B cell (primary cell): ENCODE measurements at regions not wholly inside any gene's neighbourhood (a gene's known extent, or its start where the extent isn't known, plus 50 kb on each side); places are given as distances from the start of the nearest gene placed in this dataset.

ENCODE experiments used
- ATAC-seq: fragments of 200-7000 bp; cut with Tn5 transposase; one replicate; pipeline ENCODE4 v1.10.0; 2021; ENCODE audit warnings: low read depth, mild to moderate bottlenecking, moderate number of reproducible peaks, moderate library complexity
- CTCF ChIA-PET: fragments of 350-600 bp; sonication (Branson Sonifier 250); formaldehyde crosslinking; loops from one replicate; lab custom pipeline; 2021; ENCODE audit warnings: antibody characterized with exemption, inconsistent platforms; lab: Charles Lee
- POLR2A ChIA-PET: fragments of 350-600 bp; sonication (Branson Sonifier 250); formaldehyde crosslinking; loops from one replicate; lab custom pipeline; 2021; ENCODE audit warnings: antibody characterized with exemption; lab: Charles Lee
- DNase-seq: peaks from one replicate; pipeline ENCODE4 v3.0.0; 2013
- H2AFZ ChIP-seq: 2 replicates; pipeline ENCODE4 v1.6.1; 2012; ENCODE audit warnings: mild to moderate bottlenecking, low read depth, low read length; ENCODE audit not compliant: insufficient read depth, poor library complexity, severe bottlenecking
- H3K27ac ChIP-seq, 2 donors: 1 replicate in 1 of 2; 2 replicates in 1 of 2; pipeline ENCODE4 v1.5.1; 2012 to 2013; ENCODE audit warnings: low read length in 2 of 2, mild to moderate bottlenecking in 2 of 2, moderate library complexity in 1 of 2
- H3K27me3 ChIP-seq, 4 experiments: fragments of 200-600 bp in 1 of 4; sonication (generic) in 1 of 4; replicated peaks in 1 of 4; 1 replicate in 2 of 4; 2 replicates in 2 of 4; pipeline versions ENCODE4 v1.6.1 to v1.7.0; 2013 to 2016; ENCODE audit warnings: low read length in 3 of 4, mild to moderate bottlenecking in 2 of 4, mixed read lengths in 1 of 4, moderate library complexity in 1 of 4; ENCODE audit not compliant: insufficient read depth in 4 of 4, control insufficient read depth in 3 of 4; ENCODE audit errors: control extremely low read depth in 1 of 4
- H3K36me3 ChIP-seq, 2 experiments: replicated peaks in 1 of 2; 1 replicate in 1 of 2; 2 replicates in 1 of 2; pipeline versions ENCODE4 v1.6.1 to v1.7.1; 2013; ENCODE audit warnings: low read length in 1 of 2; ENCODE audit not compliant: insufficient read depth in 2 of 2, control insufficient read depth in 1 of 2; ENCODE audit errors: control extremely low read depth in 1 of 2, extremely low read depth in 1 of 2
- H3K4me1 ChIP-seq, 2 donors: fragments of 200-600 bp in 1 of 2; sonication (generic) in 1 of 2; 1 replicate in 1 of 2; 2 replicates in 1 of 2; pipeline versions ENCODE4 v1.5.1 to v1.6.1; 2013 to 2017; ENCODE audit warnings: low read length in 2 of 2; ENCODE audit not compliant: control insufficient read depth in 2 of 2, insufficient read depth in 2 of 2
- H3K4me2 ChIP-seq: replicated peaks from 2 replicates; pipeline ENCODE3; 2012; ENCODE audit warnings: mild to moderate bottlenecking, low read depth, low read length; ENCODE audit not compliant: poor library complexity, severe bottlenecking
- H3K4me3 ChIP-seq, 5 experiments: fragments of 200-600 bp in 1 of 5; sonication (generic) in 1 of 5; 1 replicate in 3 of 5; 2 replicates in 2 of 5; pipeline versions ENCODE4 v1.5.1 to v1.7.0; 2011 to 2016; ENCODE audit warnings: low read length in 4 of 5, mild to moderate bottlenecking in 4 of 5, low read depth in 2 of 5, control low read depth in 1 of 5, moderate library complexity in 1 of 5; ENCODE audit not compliant: insufficient read depth in 1 of 5; ENCODE audit errors: control extremely low read depth in 1 of 5, extremely low read depth in 1 of 5
- H3K79me2 ChIP-seq: fragments of 200-600 bp; sonication (generic); one replicate; pipeline ENCODE4 v1.6.0; 2016; ENCODE audit warnings: low read length; ENCODE audit not compliant: control insufficient read depth, insufficient read depth
- H3K9ac ChIP-seq: fragments of 200-600 bp; sonication (generic); 2 replicates; pipeline ENCODE4 v1.6.1; 2017; ENCODE audit warnings: mild to moderate bottlenecking, low read length, moderate library complexity
- H3K9me3 ChIP-seq, 3 donors: one replicate each; pipeline versions ENCODE4 v1.6.1 to v1.7.1; 2013; ENCODE audit warnings: low read length in 2 of 3; ENCODE audit not compliant: control insufficient read depth in 2 of 3, insufficient read depth in 1 of 3; ENCODE audit errors: control extremely low read depth in 1 of 3
- H4K20me1 ChIP-seq: 2 replicates; pipeline ENCODE4 v1.6.0; 2012; ENCODE audit warnings: mild to moderate bottlenecking, low read length; ENCODE audit not compliant: insufficient read depth, control insufficient read depth, poor library complexity, severe bottlenecking
- H3K27ac Mint-ChIP-seq: one replicate; pipeline ENCODE4 v1.8.0; 2021; ENCODE audit warnings: mixed read lengths
- H3K27me3 Mint-ChIP-seq: one replicate; pipeline ENCODE4 v1.8.0; 2021; ENCODE audit warnings: mixed read lengths
- H3K4me1 Mint-ChIP-seq: one replicate; pipeline ENCODE4 v1.8.0; 2021; ENCODE audit warnings: mixed read lengths
- H3K4me3 Mint-ChIP-seq: one replicate; pipeline ENCODE4 v1.8.0; 2021; ENCODE audit warnings: mixed read lengths
- H3K9me3 Mint-ChIP-seq: one replicate; pipeline ENCODE4 v1.8.0; 2022; ENCODE audit warnings: mixed read lengths; ENCODE audit not compliant: insufficient read depth
- EZH2 ChIP-seq: IDR thresholded peaks from 2 replicates; pipeline ENCODE4 v1.6.1; 2012; ENCODE audit warnings: borderline replicate concordance, low read depth, mild to moderate bottlenecking, moderate library complexity, low read length; ENCODE audit not compliant: insufficient read depth, poor library complexity, severe bottlenecking
- WGBS: methylation state at CpG from one replicate; pipeline ENCODE4 v1.1.5; 2013; ENCODE audit warnings: missing lambda C conversion rate; ENCODE audit not compliant: insufficient coverage; 5-methylcytosine and 5-hydroxymethylcytosine counted together
- intact Hi-C: fragments of 100-400 bp; cut with micrococcal nuclease; formaldehyde crosslinking; loops from one replicate; pipeline ENCODE4 v1.10.0; 2022
- TF ChIP-seq, protein P1 (sequence below): fragments of 200-600 bp; IDR thresholded peaks from one replicate; pipeline ENCODE4 v1.8.0; 2022; ENCODE audit warnings: antibody characterized with exemption, mild to moderate bottlenecking

DNA sequence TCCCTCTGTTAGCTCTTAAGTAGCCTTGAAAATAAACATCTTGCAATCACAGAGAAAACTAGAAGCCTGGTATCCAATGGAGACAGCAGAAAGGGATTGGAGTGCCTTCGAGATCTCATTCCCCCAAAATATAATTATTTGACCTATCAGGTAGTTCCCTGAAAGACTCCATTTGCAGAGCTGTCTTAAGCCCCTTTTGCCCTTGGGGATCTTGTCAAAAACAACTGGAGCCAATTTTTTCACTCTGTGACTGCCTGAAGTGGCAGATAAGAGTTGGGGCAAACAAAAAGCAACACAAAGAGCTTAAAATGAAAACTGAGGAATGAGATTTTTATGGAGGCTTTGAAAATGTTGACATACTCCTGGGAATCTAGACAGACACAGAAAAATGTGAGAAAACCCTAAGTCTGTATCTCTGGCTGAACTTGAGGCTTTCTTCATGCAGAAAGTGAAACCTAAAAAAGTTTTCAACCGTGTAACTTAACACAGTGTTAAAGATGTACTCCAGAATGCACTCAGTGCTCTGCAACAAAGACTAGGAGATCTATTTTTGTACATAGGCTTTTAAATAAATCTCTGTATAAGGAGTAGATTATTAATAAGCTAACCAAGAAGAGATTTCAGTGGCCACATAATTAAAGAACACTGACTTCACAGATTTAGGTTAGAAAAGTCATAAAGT, 971.1 kb upstream of the MAN1A1 start:
- Histone ChIP-seq H3K36me3 (no peaks in the 10 kb centered on the region), H2AFZ (no peak overlapping the region), H3K79me2 (no peaks in the 10 kb centered on the region), H4K20me1 (no peaks in the 10 kb centered on the region), H3K4me3 (no peak overlapping the region), H3K27me3 (no peaks in the 10 kb centered on the region), H3K9me3 (peaks cover 0 to 4% (median 0%) of the 10 kb centered on the region in 3 donors), H3K9ac (no peak overlapping the region), H3K4me2 (no peak overlapping the region), H3K27ac (no peak overlapping the region), H3K4me1 (no peaks in the 10 kb centered on the region)
- TF ChIP-seq, protein P1, sequence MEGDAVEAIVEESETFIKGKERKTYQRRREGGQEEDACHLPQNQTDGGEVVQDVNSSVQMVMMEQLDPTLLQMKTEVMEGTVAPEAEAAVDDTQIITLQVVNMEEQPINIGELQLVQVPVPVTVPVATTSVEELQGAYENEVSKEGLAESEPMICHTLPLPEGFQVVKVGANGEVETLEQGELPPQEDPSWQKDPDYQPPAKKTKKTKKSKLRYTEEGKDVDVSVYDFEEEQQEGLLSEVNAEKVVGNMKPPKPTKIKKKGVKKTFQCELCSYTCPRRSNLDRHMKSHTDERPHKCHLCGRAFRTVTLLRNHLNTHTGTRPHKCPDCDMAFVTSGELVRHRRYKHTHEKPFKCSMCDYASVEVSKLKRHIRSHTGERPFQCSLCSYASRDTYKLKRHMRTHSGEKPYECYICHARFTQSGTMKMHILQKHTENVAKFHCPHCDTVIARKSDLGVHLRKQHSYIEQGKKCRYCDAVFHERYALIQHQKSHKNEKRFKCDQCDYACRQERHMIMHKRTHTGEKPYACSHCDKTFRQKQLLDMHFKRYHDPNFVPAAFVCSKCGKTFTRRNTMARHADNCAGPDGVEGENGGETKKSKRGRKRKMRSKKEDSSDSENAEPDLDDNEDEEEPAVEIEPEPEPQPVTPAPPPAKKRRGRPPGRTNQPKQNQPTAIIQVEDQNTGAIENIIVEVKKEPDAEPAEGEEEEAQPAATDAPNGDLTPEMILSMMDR = no peak
- TF ChIP-seq EZH2 = no peak
- ChIA-PET CTCF (no interaction called here), POLR2A (no interaction called here)
- ATAC-seq (no peak), DNase-seq (no peak)
- H3K4me3 Mint-ChIP-seq = no peak overlapping the region
- H3K27ac Mint-ChIP-seq = no peak overlapping the region
- 80% methylated on average over 1 of the region's 2 CpGs for WGBS
- intact Hi-C loops = no loop called here
- H3K9me3 Mint-ChIP-seq = peaks cover 11% of the 10 kb centered on the region
- H3K4me1 Mint-ChIP-seq = no peaks in the 10 kb centered on the region
- no peaks in the 10 kb centered on the region for H3K27me3 Mint-ChIP-seq

GRCh38 chr6:120304223-120304622, 954.7 kb upstream of the MAN1A1 start:
- no peaks in the 10 kb centered on the region for H3K9me3 ChIP-seq
- Mint-ChIP-seq H3K27me3 (no peaks in the 10 kb centered on the region), H3K9me3 (no peaks in the 10 kb centered on the region), H3K4me3 (no peak overlapping the region), H3K4me1 (no peaks in the 10 kb centered on the region), H3K27ac (no peak overlapping the region)
- ChIA-PET CTCF (no interaction called here), POLR2A (no interaction called here)
- no peak overlapping the region for H3K27ac ChIP-seq
- no peak for TF ChIP-seq EZH2
- TF ChIP-seq, protein P1 = no peak
- ATAC-seq = no peak
- H2AFZ ChIP-seq = no peak overlapping the region
- no peaks in the 10 kb centered on the region for H3K79me2 ChIP-seq
- no peaks in the 10 kb centered on the region for H3K36me3 ChIP-seq
- H3K4me1 ChIP-seq = no peaks in the 10 kb centered on the region
- whole genome bisulfite sequencing = no CpG with 5 or more reads among the region's 1 CpG
- no peak overlapping the region for H3K9ac ChIP-seq
- no peaks in the 10 kb centered on the region for H4K20me1 ChIP-seq
- no peak overlapping the region for H3K4me3 ChIP-seq
- no peak overlapping the region for H3K4me2 ChIP-seq
- no peak for DNase-seq
- H3K27me3 ChIP-seq = no peaks in the 10 kb centered on the region
- intact Hi-C loops = no loop called here
